Pancreas (tissue), 10 donors: ENCODE measurements at regions not wholly inside any gene's neighbourhood (a gene's known extent, or its start where the extent isn't known, plus 50 kb on each side); places are given as distances from the start of the nearest gene placed in this dataset.
"Not testable (repeated sequence)": the region's sequence is repeated elsewhere in the genome, so short reads cannot be mapped to it uniquely, and the experiment has no call there.

Source experiments
- ATAC-seq, 4 donors: fragments of 200-7000 bp; cut with Tn5 transposase; one replicate each; pipeline versions ENCODE4 v1.8.0 to v1.9.1; 2020; ENCODE audit warnings: mild to moderate bottlenecking in 4 of 4, moderate library complexity in 4 of 4
- DNase-seq, 6 donors: peaks; one replicate each; pipeline ENCODE4 v3.0.0-alpha.2; 2020
- FAIRE-seq: peaks from 2 replicates; lab custom pipeline; 2012; peaks lifted over from hg19 to GRCh38; lab: Jason Lieb, UNC
- H3K27ac ChIP-seq, 4 donors: fragments of 200-600 bp; sonication (generic); 1 replicate in 3 of 4; 2 replicates in 1 of 4; pipeline versions ENCODE4 v1.5.0 to v1.8.0; 2020
- H3K27me3 ChIP-seq, 4 donors: fragments of 200-600 bp; one replicate each; pipeline ENCODE4 v1.8.0; 2021
- H3K36me3 ChIP-seq, 3 donors: fragments of 200-600 bp; sonication (generic) in 1 of 3; one replicate each; pipeline versions ENCODE4 v1.5.0 to v1.8.0; 2020 to 2021
- H3K4me1 ChIP-seq, 3 donors: fragments of 200-600 bp; one replicate each; pipeline ENCODE4 v1.8.0; 2021
- H3K4me3 ChIP-seq, 4 donors: fragments of 200-600 bp; sonication (generic) in 2 of 4; one replicate each; pipeline versions ENCODE4 v1.5.0 to v1.8.0; 2020 to 2021
- H3K9me3 ChIP-seq, 4 donors: fragments of 200-600 bp; one replicate each; pipeline ENCODE4 v1.8.0; 2021
- WGBS, 2 donors: extraction: QIAGEN DNeasy Blood & Tissue Kit; methylation state at CpG; one replicate each; pipeline ENCODE4 v1.1.7; 2013; 5-methylcytosine and 5-hydroxymethylcytosine counted together
- intact Hi-C, 3 donors: fragments of 100-400 bp; cut with DNase I; formaldehyde crosslinking; loops; one replicate each; pipeline versions ENCODE4 v1.11.1 to v1.14.2; 2022
- TF ChIP-seq, protein P1 (sequence below), 4 donors: fragments of 200-600 bp; sonication (generic) in 3 of 4; IDR thresholded peaks; one replicate each; pipeline versions ENCODE4 v1.5.0 to v1.8.0; 2021; ENCODE audit warnings: antibody characterized with exemption in 4 of 4
- donor health status: healthy with polysubstance abuse.
- donor health status: DM: no; HTN: no; CAD: no; lungs with moderate emphysema.
- donor health status: DM: no; HTN: no; CAD: no.
- donor health status: control.
- donor health status: control.
- donor health status: Bipolar disorder and iron deficiency.
- donor health status: DM: yes; HTN: yes; CAD: no.
- donor health status: DM: no; HTN: no; CAD: no.
- donor health status: DM: no; HTN: no; CAD: no.
- donor health status: DM: yes; HTN: yes; CAD: no.

GRCh38 chr11:34719303-34719848, 98.5 kb downstream of the EHF start:
- intact Hi-C loops: no loop called here
- FAIRE-seq: no peak
- Histone ChIP-seq H3K4me1 (no peaks in the 10 kb centered on the region), H3K27me3 (no peaks in the 10 kb centered on the region), H3K27ac (no peak overlapping the region), H3K4me3 (no peak overlapping the region), H3K9me3 (no peaks in the 10 kb centered on the region), H3K36me3 (no peaks in the 10 kb centered on the region)
- DNase-seq: no peak
- 6 to 10% methylated on average over 1 of the region's 1 CpG for WGBS, 2 donors
- peak in 3 of 4 donors; percentile 29 to 54 (median 37) for ATAC-seq
- TF ChIP-seq, protein P1, sequence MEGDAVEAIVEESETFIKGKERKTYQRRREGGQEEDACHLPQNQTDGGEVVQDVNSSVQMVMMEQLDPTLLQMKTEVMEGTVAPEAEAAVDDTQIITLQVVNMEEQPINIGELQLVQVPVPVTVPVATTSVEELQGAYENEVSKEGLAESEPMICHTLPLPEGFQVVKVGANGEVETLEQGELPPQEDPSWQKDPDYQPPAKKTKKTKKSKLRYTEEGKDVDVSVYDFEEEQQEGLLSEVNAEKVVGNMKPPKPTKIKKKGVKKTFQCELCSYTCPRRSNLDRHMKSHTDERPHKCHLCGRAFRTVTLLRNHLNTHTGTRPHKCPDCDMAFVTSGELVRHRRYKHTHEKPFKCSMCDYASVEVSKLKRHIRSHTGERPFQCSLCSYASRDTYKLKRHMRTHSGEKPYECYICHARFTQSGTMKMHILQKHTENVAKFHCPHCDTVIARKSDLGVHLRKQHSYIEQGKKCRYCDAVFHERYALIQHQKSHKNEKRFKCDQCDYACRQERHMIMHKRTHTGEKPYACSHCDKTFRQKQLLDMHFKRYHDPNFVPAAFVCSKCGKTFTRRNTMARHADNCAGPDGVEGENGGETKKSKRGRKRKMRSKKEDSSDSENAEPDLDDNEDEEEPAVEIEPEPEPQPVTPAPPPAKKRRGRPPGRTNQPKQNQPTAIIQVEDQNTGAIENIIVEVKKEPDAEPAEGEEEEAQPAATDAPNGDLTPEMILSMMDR (IDR thresholded peaks at IDR 0.05): no peak

DNA sequence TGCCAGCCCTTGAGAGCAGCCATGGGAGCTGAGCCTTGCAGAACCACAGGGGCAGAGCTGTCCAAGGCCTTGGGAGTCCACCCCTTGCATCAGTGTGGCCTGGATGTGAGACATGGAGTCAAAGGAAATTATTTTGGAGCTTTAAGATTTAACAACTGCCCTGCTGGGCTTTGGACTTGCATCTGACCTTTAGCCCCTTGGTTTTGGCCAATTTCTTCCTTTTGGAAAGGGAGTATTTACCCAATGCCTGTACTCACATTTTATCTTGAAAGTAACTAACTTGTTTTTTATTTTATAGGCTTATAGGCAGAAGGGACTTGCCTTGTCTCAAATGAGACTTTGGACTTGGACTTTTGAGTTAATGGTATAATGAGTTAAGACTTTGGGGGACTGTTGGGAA, 92.7 kb downstream of the EHF start:
- H3K4me1 ChIP-seq, H3K27ac ChIP-seq, ATAC-seq, H3K27me3 ChIP-seq, DNase-seq, H3K4me3 ChIP-seq, intact Hi-C loops, H3K36me3 ChIP-seq, FAIRE-seq, H3K9me3 ChIP-seq: not testable (repeated sequence)
